HPDE6-E6E7 (cell line): ENCODE measurements at regions not wholly inside any gene's neighbourhood (a gene's known extent, or its start where the extent isn't known, plus 50 kb on each side); places are given as distances from the start of the nearest gene placed in this dataset.

Experiments used
- DNase-seq: peaks from one replicate; pipeline ENCODE4 v3.0.0; 2011; ENCODE audit warnings: missing footprints; ENCODE audit errors: extremely low spot score

DNA sequence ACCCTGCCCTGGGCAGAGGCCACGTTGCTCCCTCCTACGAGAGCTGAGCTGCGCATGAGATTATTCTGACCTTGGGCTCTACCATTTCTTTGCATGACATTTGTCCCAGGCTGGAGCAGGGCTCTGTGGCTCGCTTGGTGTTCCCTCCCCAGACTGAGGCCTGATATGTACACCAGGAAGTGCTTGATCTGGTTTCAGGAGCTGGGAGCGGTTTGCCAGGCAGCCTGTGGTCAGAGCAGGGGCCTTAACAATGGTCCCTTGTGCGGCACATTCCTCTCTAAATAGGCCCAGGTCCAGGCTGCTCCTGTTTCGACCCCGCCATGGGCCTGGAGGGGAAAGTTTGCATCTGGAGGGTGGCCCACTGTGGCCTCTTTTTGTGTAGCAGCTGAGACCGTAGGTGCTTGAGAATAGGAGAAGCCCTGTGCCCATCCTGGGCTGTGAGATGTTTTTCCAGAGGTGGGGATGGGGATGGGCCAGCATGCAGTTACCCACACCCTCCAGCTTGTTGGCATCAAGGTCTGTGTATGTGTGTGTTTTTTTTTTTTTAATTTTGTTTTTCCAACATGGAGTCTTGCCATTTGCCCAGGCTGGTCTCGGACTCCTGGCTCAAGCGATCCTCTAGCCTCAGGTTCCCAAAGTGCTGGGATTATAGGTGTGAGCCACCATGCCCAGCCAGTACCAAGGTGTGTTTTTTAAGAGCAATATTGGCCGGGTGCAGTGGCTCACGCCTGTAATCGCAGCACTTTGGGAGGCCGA, 253.9 kb downstream of the SEC14L1 start:
- no peak for DNase-seq

DNA sequence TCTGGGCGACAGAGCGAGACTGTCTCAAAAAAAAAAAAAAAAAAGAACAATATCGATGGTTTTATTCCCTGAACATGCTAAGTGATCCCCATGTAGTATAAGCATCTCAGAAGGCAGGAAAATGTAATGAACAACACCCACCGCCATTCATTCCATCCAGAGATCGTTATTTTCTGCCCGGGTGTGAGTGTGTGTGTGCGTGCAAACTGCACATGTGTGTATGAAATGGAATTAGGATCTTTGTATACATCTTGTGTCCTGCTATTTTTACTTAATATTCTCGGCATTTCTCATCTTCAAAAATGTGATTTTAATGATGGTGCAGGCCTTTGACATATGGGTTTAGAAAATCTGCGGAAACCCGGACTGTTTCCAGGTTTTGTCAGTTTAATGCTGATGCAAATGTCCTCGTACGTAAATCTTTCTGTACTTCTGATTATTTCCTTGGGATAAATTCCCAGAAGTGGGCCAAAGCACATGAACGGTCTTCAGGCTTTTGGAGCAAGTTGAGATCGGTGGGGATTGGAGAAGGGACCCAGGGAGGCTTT, 254.8 kb downstream of the SEC14L1 start:
- no peak for DNase-seq

GRCh38 chr17:77396610-77397009, 255.8 kb downstream of the SEC14L1 start:
- DNase-seq = no peak

- no peak for DNase-seq
Measured at GRCh38 chr17:77398274-77398673, 257.5 kb downstream of the SEC14L1 start.

DNA sequence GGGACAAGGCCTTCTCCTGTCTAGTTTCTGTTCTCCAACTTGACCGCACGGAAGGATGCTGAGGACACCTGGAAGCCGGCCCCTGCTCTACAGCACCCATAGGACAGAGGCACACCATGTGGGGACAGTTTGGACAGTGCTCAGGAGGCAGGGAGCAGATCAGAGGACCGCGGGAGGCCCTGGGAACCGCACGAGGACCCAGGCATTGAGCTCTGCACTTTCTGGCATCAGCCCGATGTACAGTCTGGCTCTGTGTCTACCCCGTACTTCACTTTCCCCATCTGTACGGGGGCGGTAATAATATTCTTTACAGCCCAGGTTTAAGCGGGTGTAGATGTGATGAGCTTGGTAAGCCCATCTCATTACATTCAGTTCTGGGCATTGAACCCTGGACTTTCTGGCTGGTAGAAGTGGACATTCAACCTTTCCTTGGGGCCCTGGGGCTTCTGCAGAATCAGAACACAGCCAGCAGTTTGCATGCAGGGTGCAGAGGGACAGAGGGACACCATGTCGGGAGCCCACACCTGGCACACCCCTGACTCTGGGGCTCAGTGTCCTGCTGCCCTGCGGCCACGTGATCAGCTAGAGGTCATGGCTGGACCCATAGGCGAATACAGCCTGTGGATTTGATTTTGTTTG, 258.7 kb downstream of the SEC14L1 start:
- no peak for DNase-seq

- DNase-seq = no peak
Measured at GRCh38 chr17:77400445-77400870, 259.7 kb downstream of the SEC14L1 start.

- DNase-seq = no peak
Measured at GRCh38 chr17:77402159-77402731, 261.5 kb downstream of the SEC14L1 start.

DNA sequence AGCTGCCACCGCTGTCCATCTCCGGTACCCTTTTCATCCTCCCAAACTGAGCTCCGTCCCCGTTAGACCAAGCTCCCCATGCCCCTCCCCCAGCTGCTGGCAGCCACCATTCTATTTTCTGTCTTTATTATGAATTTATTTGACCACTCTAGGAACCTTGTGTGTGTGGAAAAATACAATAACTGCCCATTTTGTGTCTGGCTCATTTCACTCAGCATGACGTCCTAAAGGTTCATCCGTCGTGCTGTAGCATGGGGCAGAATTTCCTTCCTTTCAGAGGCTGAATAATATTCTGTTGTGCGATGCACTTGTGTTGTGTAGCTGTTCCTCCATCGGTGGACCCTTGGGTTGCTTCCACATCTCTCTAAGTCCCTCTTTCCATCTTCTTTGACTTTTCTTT, 263.1 kb downstream of the SEC14L1 start:
- DNase-seq = no peak

GRCh38 chr17:77404812-77405581, 264.2 kb downstream of the SEC14L1 start:
- DNase-seq = peak; percentile 68

GRCh38 chr17:77405867-77406732, 265.3 kb downstream of the SEC14L1 start:
- no peak for DNase-seq

DNA sequence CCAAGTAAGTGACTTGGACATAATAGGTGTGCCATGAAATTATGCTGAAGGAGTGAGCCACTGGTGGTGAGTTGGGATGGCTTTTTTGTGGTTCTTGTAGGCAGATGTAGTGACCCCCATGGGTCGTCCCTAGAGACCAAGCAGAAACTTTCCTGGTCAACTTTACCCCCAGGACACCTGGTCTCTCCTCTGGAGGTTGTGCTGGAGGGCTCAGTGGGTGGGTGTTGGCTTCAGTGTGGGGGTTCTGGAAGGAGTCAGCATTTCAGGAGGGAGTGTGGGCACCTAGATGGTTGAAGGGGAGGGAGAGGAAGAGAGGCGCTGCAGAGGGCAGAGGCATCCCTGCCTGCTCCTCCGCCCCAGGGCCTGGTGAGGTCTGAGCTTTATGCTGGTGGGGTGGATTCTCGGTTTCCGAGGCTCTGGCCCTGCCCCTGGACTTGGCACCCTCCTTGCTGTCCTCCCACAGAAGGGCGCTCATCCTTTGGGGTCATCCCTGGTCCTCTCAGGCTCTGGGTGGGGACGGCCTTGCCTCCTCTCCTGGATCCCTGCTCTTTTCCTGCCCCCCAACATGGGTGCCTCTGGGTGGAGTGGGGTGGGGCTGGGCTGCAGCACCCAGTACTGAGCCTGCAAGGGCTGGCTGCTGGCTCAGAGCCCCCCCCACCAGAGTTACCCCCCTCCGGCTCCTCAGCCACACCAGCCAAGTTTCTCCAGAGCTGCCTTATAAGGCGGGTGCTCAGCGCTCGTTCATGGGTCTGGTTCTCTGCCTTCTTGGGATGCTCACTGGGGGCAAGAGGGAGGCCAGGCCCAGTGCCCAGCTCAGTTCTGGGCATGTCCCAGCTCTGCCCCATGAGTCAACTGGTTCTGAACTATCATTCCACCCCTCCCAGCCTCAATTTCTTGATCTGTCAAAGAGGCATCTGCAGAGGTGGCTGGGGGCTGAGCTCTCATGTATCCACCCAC, 266.8 kb downstream of the SEC14L1 start:
- DNase-seq = no peak

- no peak for DNase-seq
Measured at GRCh38 chr17:77408284-77408683, 267.5 kb downstream of the SEC14L1 start.

- no peak for DNase-seq
Measured at GRCh38 chr17:77409282-77410161, 268.8 kb downstream of the SEC14L1 start.

GRCh38 chr17:77410470-77410869, 269.7 kb downstream of the SEC14L1 start:
- DNase-seq = no peak

GRCh38 chr17:77414811-77415400, 274.1 kb downstream of the SEC14L1 start:
- DNase-seq = no peak

GRCh38 chr17:77416105-77416713, 275.4 kb downstream of the SEC14L1 start:
- no peak for DNase-seq

DNA sequence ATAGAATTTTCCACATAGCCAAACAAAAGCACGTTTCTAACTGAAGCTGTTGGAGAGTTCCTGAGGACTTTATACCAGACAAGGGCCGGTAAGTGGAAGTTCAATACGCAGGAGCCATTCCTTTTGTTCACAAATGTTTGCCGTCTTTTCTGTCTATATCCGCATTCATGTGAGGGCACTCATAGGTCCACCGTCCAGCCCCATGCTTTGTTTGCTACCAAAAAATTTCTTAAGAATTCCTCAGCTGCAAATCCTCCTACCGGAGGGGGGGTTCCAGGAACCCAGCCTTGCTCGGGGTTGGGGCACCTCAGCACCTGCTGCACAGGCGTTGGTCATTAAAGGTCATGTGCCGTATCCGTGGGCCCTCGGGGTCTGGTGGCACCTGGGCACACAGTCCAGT, 276.8 kb downstream of the SEC14L1 start:
- DNase-seq = no peak

DNA sequence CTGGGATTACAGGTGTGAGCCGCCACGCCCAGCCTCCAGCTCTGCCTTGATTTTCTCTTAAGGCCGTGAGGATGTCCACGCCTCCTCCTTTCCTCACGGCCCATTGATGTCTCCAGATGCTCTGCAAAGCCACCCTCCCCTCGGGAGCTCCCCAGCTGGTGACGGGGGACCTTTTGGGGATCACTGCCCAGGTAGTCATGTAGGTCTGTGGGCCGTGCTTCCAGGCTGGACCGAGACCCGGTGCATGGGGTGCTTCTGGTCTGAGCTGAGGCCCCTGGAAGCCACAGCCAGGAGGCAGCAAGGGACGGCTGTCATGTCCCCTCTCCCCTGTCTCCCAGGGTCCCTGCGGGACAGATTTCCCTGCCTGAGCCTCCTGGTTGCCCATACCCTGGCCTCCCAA, 277.8 kb downstream of the SEC14L1 start:
- DNase-seq = no peak
